ENCODE measurements at regions not wholly inside any gene's neighbourhood (a gene's known extent, or its start where the extent isn't known, plus 50 kb on each side); places are given as distances from the start of the nearest gene placed in this dataset.

- TF ChIP-seq CTCF (optimal IDR thresholded peaks at IDR 0.05 in 1 of 3, IDR thresholded peaks at IDR 0.05 in 1 of 3, conservative IDR thresholded peaks at IDR 0.05 in 1 of 3; ENCODE audit: extremely low read depth in 1 of 3, insufficient read depth in 2 of 3, low read length in 3 of 3) (no peak), EZH2 (IDR thresholded peaks at IDR 0.05; ENCODE audit: low read length) (no peak)
These were observed 53.3 kb upstream of the ZC3H11B start for GRCh38 chr1:219666242-219666641.
